ENCODE measurements at regions not wholly inside any gene's neighbourhood (a gene's known extent, or its start where the extent isn't known, plus 50 kb on each side); places are given as distances from the start of the nearest gene placed in this dataset.
A peak's percentile ranks its signal among the peaks of the same experiment; 100 is the strongest.

- Histone ChIP-seq H3K9me3 (no peaks in the 10 kb centered on the region), H3K4me3 (peak overlapping the region; percentile 59 to 68 (median 64)), H3K4me1 (peaks cover 0 to 55% (median 11%) of the 10 kb centered on the region in 4 donors), H3K27me3 (peaks cover 0 to 42% of the 10 kb centered on the region in 2 donors), H3K36me3 (no peaks in the 10 kb centered on the region), H3K27ac (peak overlapping the region; percentile 77 to 90 (median 86))
- DNase-seq (ENCODE audit: low spot score in 2 of 2): peak in 1 of 2 donors; percentile 30
- TF ChIP-seq, protein P1, sequence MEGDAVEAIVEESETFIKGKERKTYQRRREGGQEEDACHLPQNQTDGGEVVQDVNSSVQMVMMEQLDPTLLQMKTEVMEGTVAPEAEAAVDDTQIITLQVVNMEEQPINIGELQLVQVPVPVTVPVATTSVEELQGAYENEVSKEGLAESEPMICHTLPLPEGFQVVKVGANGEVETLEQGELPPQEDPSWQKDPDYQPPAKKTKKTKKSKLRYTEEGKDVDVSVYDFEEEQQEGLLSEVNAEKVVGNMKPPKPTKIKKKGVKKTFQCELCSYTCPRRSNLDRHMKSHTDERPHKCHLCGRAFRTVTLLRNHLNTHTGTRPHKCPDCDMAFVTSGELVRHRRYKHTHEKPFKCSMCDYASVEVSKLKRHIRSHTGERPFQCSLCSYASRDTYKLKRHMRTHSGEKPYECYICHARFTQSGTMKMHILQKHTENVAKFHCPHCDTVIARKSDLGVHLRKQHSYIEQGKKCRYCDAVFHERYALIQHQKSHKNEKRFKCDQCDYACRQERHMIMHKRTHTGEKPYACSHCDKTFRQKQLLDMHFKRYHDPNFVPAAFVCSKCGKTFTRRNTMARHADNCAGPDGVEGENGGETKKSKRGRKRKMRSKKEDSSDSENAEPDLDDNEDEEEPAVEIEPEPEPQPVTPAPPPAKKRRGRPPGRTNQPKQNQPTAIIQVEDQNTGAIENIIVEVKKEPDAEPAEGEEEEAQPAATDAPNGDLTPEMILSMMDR (IDR thresholded peaks at IDR 0.05): no peak
- TF ChIP-seq EP300 (IDR thresholded peaks at IDR 0.05): no peak
- TF ChIP-seq POLR2A (IDR thresholded peaks at IDR 0.05): no peak
- 1 to 2% methylated on average over 40 to 54 of the region's 54 CpGs for WGBS, 2 donors
These were observed 168.3 kb upstream of the PPP1R3A start for GRCh38 chr7:114086914-114087652.

DNA sequence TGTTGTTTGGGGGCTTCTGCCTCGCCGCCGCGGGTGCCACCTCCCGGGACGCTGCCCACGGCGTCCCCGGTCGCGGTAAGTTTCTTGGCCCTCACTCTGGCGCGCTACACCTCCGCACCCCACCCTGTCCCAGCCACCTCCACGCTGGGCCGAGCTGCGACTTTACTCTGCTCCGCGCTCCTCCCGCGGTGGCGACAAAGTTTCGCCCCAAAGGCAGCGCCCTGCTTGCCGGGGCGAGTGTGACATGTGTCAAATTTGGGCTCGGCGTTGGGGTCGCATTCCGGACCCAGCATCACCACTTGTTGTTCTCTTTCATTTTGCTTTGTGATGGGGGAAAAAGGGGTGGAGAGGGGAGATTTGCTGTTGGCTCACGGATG lies 167.7 kb upstream of the PPP1R3A start:
- TF ChIP-seq POLR2A (IDR thresholded peaks at IDR 0.05) (no peak), EP300 (IDR thresholded peaks at IDR 0.05) (no peak)
- TF ChIP-seq, protein P1 (IDR thresholded peaks at IDR 0.05): no peak
- peak overlapping the region; percentile 59 to 68 (median 64) for H3K4me3 ChIP-seq
- peak overlapping the region; percentile 77 to 90 (median 86) for H3K27ac ChIP-seq
- WGBS, 2 donors: 0% methylated on average over 8 to 30 of the region's 31 CpGs
- peaks cover 0 to 55% (median 11%) of the 10 kb centered on the region in 4 donors for H3K4me1 ChIP-seq
- no peak for DNase-seq (ENCODE audit: low spot score in 2 of 2)
- peaks cover 0 to 45% of the 10 kb centered on the region in 2 donors for H3K27me3 ChIP-seq
- no peaks in the 10 kb centered on the region for H3K36me3 ChIP-seq
- H3K9me3 ChIP-seq: no peaks in the 10 kb centered on the region

DNA sequence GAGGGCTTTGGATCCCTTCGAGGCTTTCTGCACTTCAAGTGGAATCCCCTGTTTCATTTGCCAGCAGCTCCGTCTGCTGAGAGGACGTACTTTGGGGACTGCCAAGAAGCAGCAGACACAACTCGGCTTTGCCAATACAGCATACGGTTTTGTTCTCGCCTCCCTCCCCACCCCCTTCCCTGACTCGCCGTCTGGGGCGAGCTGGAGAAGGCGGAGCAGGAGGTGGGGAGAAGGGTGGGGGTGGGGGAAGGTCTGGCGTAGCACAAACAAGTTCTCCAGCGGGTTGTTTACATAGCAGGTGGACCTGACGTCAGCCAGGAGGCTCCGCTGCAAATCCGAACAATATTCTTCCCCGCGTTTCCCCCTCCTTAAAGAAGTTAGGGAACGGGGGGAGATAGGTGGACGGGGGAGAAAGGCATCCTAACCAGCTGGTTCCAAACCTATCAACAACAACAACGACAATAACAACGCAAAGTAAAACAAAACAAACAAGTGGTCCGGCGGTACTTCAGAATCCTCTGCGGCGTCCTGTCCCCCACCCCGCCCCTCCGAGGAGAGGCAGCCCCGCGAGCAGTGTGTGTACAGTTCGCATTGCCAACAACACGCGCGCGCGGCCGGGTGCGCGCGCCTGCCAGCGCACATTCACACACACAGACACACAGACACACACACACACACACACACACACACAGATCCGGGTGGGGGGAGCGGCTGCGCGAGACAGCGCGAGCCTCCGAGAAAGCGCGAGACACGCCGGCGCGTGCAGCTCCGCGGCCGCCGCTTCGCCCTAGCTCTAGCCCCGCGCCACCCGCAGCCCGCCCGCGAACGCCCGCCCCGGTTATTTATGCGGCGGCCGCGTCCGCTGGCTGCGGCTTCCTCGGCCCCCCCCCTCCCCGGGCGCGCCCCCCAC lies 167.0 kb upstream of the PPP1R3A start:
- peak overlapping the region; percentile 77 to 90 (median 86) for H3K27ac ChIP-seq
- H3K36me3 ChIP-seq: no peaks in the 10 kb centered on the region
- peaks cover 0 to 55% (median 11%) of the 10 kb centered on the region in 4 donors for H3K4me1 ChIP-seq
- TF ChIP-seq POLR2A (IDR thresholded peaks at IDR 0.05) (peak in 1 of 2 donors; percentile 54), EP300 (IDR thresholded peaks at IDR 0.05) (peak in 1 of 2 donors; percentile 83)
- TF ChIP-seq, protein P1 (IDR thresholded peaks at IDR 0.05): no peak
- 0 to 2% methylated on average over 35 to 39 of the region's 77 CpGs for WGBS, 2 donors
- DNase-seq (ENCODE audit: low spot score in 2 of 2): peak; percentile 73 to 82
- H3K27me3 ChIP-seq: peaks cover 0 to 48% of the 10 kb centered on the region in 2 donors
- no peaks in the 10 kb centered on the region for H3K9me3 ChIP-seq
- H3K4me3 ChIP-seq: peak overlapping the region; percentile 59 to 68 (median 64)

DNA sequence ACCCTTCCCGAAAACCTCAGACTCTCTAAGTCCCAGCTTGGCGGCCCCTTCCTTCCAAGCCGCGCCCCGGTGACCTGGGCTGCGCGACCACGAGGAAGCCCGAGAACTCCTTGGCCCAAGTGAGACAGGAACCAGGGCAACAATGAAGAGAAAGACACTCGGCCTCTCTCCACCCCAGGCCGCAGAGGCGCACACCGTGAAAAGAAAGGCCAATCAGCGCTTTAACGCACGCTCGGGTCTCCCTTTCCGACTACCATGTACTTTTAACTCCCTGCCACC lies 166.4 kb upstream of the PPP1R3A start:
- Histone ChIP-seq H3K4me1 (peaks cover 0 to 55% (median 11%) of the 10 kb centered on the region in 4 donors), H3K27ac (peak overlapping the region; percentile 77 to 90 (median 86)), H3K27me3 (peaks cover 0 to 48% of the 10 kb centered on the region in 2 donors), H3K4me3 (peak overlapping the region; percentile 59 to 68 (median 64)), H3K36me3 (no peaks in the 10 kb centered on the region), H3K9me3 (no peaks in the 10 kb centered on the region)
- no peak for DNase-seq (ENCODE audit: low spot score in 2 of 2)
- TF ChIP-seq POLR2A (IDR thresholded peaks at IDR 0.05) (no peak), EP300 (IDR thresholded peaks at IDR 0.05) (no peak)
- TF ChIP-seq, protein P1 (IDR thresholded peaks at IDR 0.05): no peak
- WGBS, 2 donors: 1 to 2% methylated on average over 18 of the region's 18 CpGs
